ENCODE measurements at regions not wholly inside any gene's neighbourhood (a gene's known extent, or its start where the extent isn't known, plus 50 kb on each side); places are given as distances from the start of the nearest gene placed in this dataset.

DNA sequence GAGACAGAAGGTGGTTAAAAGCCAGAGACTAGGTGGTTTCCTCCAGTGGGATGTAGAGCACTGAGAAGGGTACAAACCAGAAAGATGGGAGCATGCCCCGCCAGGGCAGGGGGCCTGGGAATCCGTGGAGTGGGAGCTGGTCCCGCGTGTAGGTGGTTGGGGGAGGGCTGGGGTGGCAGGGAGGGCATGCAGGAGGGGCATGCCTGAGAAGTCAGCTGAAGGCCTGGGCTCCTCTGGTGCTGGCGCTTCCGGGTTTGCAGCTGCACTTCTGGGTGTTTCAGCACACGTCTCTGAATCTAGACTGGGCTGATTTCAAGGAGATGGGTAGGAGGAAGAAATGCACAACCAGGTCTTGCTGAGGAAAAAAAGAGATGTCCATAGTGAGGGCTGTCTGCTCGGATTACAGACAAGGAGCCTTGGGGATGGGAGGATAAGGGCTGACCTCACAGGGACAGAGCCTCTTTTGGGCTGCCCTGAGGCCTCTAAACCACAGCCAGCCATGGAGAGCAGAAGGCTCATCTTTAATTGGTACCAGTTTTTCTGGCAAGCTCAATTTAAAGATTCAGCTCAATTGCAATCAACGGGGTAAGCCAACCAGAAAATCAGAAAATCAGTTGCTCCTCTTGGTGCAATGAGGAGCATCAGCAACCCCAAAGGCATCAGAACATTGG is 151.9 kb downstream of the FAM43A start:
- DNase-seq = no peak

DNA sequence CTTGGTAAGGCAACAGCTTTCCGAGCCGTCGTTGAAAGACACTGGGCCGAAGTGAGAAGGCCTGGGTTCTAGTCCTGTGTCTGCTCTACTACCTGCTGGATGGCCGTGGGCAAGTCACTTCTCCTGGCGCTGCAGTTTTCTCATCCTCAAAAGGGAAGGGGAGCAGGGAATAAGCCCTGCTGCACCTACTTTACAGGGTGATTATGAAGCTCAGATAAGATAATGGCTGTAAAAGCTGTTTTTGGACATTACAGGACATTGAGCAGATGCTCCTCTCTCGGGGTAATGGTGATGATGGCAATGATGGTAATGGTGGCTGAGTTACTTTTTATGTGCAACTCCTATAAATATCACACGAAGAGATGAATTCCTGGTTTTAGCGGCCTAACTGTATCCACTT is 152.6 kb downstream of the FAM43A start:
- no peak for DNase-seq

DNA sequence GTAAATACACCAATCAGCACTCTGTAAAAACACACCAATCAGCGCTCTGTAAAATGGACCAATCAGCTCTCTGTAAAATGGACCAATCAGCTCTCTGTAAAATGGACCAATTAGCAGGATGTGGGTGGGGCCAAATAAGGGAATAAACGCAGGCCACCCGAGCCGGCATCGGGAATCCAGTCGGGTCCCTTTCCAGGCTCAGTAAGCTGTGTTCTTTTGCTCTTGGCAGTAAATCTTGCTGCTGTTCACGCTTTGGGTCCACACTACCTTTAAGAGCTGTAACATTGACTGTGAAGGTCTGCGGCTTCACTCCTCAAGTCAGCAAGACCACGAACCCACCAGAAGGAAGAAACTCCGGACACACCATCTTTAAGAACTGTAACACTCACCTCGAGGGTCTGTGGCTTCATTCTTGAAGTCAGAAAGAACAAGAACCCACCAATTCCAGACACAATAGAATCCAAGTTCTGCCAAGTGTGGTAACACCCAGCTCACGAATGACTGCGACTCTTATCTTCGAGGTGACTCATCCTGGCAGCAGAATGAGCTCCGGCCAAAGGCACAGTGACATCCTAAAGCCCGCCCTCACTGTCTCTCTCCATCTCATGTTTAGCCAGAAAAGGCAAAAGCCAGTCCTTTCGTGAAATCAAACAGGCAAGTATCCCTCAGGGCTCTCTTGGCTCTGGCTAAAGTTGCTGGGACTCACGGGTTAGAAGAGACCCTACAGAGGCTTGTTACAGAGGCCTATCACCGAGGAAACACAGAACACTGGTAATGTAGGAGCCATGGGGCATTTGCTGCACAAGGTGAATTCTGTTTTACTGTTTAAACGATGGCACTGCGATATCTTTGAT is 155.2 kb downstream of the FAM43A start:
- no peak for DNase-seq

DNA sequence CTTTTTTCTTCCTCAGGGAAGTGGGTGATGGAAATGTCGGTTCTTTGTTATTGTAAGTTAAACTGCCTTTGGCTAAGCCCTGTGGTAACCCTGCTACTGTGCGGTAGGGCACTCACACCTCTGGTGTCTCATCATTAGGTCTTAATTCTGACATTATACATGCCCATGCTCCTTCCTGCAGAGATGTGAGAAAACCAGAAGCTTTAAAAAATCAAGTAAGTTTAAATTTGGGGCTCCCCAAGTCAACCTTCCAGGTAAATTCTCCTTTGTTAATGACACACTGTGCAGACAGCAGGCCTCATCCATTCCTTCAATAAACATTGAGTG is 155.8 kb downstream of the FAM43A start:
- DNase-seq = no peak

DNA sequence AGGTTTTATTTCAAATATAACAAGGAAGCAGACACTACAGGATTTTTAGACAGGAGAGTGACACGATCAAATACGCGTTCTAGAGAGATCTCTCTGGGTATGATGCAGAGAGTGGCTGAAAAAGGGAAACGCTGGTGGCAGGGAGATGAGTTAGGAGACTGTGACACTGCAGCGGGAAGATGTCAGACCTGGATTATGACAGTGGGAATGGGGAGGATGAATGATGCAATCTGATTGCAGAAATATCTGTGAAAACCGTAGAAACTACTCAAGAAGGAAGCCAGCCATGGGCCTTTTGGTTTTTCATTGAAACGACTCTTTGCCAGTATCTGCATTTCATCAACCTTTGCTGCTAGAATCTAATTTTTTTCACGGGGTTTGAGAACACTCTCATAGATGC is 157.9 kb downstream of the FAM43A start:
- peak; percentile 63 to 67 for DNase-seq

DNA sequence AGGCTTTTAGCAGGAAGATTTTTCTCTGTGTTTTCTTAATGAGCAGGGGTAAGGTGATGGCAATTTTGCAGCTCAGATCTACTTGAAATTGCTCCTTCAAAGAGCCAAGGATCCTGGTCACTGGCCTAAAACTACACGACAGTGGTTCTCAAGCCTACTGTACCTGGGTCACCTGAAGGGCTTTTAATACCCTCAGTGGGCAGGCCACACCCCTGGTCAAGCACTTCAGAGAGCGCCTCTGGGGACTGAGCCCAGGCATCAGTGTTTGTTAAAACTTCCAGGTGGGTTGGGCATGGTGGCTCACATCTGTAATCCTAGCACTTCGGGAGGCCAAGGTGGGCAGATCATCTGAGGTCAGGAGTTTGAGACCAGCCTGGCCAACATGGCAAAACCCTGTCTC is 158.4 kb downstream of the FAM43A start:
- no peak for DNase-seq

DNA sequence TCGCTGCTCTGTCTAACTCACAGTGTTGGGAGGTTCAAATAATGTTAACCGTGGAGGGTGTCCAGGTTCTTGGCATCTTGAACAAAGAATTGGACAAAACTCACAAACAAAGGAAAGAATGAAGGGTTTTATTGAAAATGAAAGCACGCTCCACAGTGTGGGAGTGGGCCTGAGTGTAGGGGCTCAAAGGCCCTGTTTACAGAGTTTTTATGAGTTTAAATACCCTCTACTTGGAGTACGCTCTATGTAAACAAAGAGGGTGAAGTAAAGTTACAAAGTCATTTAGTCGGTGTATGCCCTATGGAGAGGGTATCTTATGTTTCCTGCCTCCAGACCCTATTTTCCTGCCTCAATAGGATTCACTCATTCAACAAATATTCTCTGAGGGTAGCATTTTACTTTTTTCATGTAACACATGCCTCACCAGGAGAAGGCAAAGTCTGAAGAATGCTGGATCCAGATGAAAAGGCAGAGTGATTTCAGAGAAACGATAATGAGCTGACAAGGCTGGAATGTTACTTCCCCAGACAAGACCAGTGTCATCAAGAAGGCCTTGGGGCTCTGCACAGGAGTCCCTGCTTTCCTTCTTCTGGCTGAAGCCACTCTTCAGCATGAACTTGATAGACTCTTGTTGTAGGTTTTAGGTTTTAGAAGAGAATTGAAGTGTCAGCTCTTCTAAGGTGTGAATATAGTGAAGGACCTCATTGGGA is 163.6 kb downstream of the FAM43A start:
- DNase-seq = peak in 1 of 2 donors; percentile 23

DNA sequence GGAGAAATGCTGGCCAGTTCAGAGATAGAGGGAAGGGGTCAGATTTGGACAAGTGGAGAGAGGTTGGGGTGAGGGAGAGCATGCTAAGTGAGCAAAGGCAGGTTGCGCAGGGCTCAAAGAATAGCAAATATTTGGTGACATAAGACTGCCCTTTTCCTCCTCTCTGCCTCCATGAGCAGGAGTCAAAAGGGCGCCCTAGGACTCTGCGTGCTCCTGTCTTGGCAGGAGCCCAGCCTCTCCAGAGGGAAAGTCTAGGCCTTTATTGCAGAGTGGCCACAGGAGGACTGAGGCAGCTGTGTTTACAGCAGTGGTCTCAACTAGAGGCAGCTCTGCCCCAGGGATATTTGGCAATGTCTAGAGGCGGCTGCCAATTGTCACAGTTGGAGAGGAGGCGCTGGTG is 165.6 kb downstream of the FAM43A start:
- DNase-seq = no peak

DNA sequence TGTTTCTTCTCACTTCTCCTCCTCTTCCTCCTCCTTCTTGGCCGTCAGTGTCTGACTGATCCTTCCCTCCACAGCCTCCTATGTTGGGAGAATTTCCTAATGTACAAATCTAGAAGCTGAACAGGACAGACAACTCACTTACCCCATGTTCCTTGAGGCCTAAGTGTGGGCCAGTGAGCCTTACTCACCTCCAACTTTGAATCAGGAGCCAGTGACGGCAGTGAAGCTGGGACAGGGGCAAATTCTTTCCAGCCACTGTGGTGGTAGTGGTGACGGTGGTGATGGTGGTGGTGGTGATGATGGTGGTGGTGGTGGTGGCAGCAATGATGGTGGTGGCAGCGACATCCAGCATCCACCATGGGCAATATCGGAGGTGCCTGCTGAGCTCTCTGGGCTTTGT is 166.3 kb downstream of the FAM43A start:
- DNase-seq = no peak

DNA sequence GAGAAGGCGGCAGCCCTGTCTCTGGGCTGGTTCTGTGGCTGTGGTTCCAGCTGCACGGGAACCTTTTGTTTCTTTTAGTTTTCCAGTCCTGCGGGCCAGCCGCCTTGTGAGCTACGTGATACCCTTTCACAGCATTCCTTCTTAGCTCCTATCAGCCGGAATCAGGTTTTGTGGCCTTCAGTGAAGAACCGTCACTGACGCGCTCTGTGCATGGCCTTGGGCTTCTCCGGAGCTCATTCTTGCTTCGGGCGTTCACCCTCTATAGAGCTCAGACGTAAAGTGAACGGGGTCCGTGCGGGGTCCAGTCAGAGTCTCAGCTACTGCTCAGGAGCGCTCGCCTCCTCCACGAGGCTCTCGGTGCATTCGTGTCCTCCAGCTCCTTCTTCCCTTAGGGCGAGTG is 166.7 kb downstream of the FAM43A start:
- DNase-seq = no peak

DNA sequence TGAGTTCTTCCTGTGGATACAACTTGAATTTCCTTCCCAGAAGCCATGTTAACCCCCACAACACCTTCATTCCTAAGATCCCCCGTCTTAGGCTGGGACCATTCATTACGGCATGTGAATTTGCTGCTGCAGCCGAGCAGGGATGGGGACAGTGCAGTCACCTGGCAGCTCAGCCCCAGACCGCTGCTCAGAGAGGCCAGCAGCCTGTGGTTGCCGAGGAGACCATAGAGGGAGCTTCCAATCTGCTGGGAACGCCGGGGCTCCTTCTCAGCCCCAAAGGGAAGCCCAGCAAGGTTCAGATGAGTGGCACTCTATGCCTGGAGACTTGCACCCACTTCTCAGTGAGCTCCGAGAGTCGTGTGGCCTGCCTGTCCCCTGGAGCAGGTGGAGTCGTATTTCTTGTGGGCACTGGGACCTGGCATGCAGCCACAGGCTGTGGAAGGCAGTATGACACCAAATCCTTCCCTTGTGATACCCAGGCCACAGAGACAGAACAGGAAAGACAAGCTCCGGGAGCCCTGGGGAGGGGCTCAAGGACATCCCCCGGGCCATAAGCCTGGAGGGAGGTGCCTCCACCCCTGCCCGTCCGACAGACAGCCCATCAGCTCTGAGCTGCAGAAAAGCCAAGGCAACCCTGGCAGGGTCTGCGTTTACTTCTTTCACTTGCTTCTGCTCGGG is 167.3 kb downstream of the FAM43A start:
- no peak for DNase-seq

DNA sequence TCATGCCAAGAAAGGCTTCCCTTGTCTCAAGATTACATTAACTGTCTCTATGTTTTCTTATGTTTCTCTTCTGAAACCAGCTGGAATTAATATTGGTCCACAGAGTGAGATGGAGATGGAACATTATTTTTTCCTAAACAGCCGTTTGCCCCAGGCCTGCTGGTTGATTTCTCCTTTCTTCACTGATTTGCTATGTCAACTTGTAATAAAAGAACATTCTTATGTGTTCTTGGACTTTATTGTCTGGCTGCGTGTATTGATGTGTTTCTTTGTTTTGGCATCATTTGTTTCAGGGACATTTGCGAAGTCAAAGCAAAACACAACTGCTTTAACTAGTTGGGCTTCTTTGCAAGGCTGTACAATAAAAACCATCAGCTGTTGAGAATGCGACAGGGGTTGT is 168.5 kb downstream of the FAM43A start:
- no peak for DNase-seq

DNA sequence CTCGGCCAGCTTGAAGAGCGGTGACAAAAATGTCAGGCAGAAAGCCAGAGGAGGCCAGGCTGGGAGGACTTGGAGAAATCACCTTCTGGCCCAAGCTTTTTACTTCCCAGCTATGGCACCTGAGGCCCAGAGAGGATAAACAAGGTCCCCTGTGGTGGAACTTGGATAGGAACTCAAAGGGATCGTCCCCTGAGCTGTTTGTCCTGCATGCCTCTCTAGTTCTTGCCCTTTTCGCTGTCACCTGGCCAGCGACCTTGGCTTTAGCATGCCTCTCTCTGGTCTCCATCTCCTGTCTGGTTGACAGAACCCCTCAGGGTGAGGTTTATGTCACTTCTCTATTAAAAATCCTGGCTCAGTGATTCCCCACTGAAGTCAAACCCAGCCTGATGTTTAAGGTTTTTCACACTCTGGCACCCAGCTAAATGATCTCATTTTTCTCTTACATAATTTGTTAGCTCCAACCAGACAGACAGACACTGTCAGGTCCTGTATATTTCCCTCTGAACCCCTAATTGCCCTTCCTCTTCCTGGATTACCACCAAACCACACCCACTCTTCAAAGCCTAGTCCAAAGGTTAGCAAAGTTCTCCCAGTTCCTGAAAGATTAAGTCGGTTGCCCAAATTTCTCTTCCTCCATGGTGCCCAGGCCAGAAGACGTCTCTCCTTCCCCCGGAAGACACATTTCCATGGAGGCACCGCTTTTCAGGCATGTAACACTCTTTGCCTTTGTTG is 169.1 kb downstream of the FAM43A start:
- DNase-seq = peak; percentile 73 to 80

DNA sequence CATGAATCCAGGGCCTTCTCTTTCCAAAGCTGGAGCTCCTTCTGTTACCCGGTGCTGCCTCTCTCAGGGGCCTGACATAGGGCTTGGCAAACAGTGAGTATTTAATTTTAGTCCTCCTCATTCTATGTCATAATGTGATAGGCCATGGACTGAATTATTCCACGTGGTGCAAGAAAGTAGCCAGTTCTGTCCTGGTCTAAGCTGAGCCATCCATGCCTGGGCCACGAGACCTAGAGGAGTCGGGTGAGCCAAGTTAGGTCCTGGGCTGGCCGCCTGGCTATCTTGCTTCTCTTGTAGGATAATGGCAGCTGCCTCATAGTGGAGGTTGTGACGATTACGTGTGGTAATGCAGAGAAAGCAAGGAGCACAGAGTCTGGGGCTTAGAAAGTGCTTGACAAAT is 170.6 kb downstream of the FAM43A start:
- DNase-seq = no peak

DNA sequence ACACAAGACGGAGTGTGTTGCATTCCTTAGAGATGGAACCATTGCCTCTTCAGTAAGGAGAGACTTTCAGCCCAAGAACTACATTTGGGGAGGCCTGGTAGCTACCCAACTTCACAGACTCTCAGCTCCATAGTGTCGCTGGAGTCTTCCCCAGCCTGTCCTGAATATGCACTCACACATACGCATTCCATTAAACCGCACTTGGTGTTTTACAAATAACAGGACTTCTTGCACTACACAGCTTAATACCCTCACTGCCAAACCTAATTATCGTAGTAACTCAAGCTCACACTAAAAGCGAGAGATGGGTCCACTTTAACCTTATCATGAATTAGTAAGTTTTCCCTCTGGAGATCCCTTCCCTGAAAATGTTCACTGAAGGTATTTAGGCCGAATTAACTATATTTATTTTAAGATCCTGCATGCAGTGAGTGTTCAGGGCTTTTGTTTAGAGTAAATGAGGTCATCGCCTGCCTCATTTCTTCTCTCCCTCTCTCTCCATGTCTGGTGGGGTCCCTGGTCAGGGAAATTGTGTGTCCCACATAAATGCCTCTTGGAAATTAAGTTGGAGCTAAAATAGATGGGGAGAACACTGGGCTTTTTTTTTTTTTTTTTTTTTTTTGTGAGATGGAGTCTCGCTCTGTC is 171.9 kb downstream of the FAM43A start:
- no peak for DNase-seq

DNA sequence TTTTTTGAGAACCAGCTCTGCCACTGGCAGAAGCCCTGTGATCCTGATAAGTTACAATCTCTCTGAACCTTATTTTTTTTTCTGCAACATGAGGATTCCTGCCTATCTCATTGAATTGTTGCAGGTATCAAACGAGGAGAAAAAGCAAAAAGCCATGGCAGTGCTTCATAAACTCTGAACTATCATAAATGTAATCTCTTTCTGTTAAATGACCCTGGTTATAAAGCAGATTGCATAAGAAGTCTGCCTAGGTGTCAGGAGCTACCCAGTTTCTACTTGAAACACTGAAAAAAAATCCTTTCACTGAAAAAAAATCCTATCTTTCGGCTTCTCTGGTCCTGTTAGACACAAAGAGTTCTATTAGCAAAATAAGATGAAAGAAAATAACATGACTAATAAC is 172.7 kb downstream of the FAM43A start:
- no peak for DNase-seq

DNA sequence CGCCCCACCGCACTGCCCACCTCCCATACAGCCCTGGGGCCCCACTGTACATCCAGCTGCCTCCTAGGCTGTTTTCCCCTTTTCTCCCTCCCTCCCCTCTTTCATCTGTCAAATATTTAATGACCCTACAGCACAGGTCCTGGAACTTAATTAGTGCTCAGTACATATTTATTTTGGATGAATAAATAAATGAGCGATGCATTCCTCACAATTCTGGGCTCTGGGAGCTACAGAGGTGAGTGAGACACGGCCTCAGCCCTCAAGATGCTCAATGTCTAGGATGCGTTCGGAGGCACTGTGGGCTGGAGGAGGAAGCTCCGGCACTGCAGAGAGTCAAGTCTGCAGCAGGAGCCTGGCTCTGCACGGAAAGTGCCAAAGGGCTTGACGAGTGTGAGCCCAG is 175.0 kb downstream of the FAM43A start:
- DNase-seq = no peak

DNA sequence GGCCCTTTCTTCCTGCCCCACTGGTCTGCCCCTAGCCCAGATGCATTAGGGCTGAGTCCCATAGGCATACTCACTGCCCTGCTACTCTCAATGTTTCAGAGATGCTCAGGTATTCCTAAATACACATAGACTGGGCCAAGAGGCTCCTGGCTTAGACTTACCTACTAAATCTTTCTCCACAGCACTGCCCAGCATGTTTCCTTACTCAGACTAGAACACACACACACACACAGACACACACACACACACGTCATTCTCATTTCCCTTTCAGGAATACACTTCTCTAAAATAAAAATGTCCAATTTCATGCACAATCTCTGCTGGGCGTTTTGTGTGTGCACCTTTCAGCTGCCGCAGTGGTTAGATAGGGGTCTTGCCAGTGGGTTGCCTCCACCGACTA is 175.7 kb downstream of the FAM43A start:
- DNase-seq = peak; percentile 65 to 70

DNA sequence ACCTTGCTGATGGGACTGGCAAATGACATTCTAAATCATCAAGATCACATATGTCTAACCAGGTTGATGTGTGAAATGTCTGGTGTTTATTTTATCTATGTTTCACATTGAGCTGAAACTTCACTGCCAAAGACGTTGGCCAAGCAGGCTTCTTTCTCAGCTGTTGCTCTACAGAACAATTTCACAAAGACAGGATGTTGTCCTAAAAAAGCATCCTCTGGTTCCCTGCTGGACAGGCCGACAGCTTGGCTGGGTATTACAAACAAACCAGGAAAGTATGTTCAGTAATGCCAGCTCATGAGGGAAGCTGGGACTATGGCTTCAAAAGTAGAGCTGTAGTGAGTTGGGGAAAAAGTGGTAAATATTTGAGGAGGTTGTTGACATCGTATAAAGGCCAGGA is 179.4 kb downstream of the FAM43A start:
- DNase-seq = no peak

DNA sequence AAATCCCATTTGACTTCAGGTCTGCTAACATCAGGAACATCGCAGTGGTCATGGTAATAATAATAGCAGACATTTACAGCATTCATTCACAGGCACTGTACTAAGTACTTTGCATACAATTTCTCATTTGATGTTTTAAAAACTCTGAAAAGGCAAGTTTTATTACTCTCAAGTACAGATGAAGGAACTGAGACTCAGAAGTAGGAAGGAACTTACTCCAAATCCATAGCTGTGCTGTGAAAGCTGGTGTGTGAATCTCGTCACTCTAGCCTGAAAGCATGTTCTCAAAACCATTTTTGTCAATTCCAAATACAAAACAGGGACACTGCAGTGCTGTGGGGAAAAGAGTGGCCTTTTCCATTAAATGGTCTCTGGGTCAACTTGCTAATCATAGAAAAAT is 179.9 kb downstream of the FAM43A start:
- peak; percentile 33 to 44 for DNase-seq

DNA sequence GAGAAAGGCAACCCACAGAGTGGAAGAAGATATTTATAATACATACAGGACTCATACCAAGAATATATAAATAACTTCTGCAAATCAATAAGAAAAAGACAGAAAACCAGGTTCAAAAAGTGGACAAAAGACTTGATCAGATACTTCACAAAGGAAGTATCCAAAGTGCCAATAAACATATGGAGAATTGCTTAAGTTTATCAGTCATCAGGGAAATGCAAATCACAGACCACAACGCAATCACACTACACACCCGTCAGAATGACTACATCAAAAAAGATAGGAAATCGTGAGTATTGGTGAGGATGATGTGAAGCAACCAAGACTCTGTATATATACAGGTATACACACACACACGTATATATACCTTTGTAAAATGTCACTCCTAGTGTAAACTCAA is 180.6 kb downstream of the FAM43A start:
- peak; percentile 66 to 68 for DNase-seq

DNA sequence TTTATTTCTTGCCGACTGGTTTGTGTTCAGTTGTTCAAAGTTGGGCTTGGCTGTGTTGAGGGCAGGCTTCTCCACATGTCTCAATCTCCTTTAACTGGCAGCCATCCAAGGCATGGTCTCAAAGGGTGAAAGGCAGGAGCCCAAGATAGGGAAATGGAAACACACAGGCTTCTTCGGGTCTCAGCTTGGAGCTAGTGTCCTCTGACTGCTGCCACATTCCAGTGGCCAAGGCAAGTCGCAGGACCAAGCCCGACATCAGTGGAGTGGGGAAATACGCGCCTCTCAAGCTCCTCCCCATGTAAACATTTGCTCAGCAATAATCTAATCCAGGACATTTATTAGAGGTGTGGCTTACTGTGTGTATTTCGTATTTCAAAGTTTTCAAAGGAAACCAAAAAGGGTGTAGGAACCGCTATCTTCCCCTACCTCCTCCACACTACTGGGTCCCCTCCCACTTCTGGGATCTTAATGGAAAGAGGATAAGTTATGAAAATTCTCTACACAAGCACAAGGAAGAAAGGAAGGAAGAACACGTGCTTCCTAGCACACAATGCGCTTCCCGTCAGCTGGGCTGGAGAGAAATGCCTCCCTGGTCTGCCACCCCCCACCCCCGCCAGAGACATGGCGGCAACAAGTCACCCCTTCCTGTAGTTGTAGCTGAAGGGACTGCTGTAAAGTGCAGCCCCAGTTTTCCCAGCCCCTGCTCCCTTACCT is 181.7 kb downstream of the FAM43A start:
- no peak for DNase-seq
